Neural cell (in vitro differentiated cells): ENCODE measurements at regions not wholly inside any gene's neighbourhood (a gene's known extent, or its start where the extent isn't known, plus 50 kb on each side); places are given as distances from the start of the nearest gene placed in this dataset.

Experiments used
- H2AFZ ChIP-seq: fragments of 200-600, 300-800 bp; sonication (generic), shearing (Covaris generic); 2 replicates; pipeline ENCODE4 v1.6.0; 2014; ENCODE audit warnings: low read depth, mild to moderate bottlenecking, antibody characterized with exemption, low read length, moderate library complexity
- H3F3A ChIP-seq: fragments of 200-600 bp; shearing (Covaris generic); 2 replicates; pipeline ENCODE4 v1.6.1; 2016; ENCODE audit warnings: mild to moderate bottlenecking, moderate library complexity, mixed read lengths, antibody characterized with exemption, low read length; ENCODE audit not compliant: insufficient read depth, poor library complexity, severe bottlenecking
- H3K27ac ChIP-seq: fragments of 200-600, 300-800 bp; sonication (generic), shearing (Covaris generic); 2 replicates; pipeline ENCODE4 v1.5.1; 2014; ENCODE audit warnings: mild to moderate bottlenecking, low read length, moderate library complexity
- H3K27me3 ChIP-seq: fragments of 300-800, 200-600 bp; sonication (generic), shearing (Covaris generic); 2 replicates; pipeline ENCODE4 v1.6.0; 2014; ENCODE audit warnings: mild to moderate bottlenecking, low read depth, low read length, moderate library complexity; ENCODE audit not compliant: insufficient read depth
- H3K36me3 ChIP-seq: fragments of 300-800, 200-600 bp; sonication (generic), shearing (Covaris generic); 2 replicates; pipeline ENCODE4 v1.5.1; 2014; ENCODE audit warnings: mild to moderate bottlenecking, antibody characterized with exemption, low read length, moderate library complexity; ENCODE audit not compliant: insufficient read depth
- H3K4me2 ChIP-seq: fragments of 300-800, 200-600 bp; sonication (generic), shearing (Covaris generic); 2 replicates; pipeline ENCODE4 v1.6.0; 2014; ENCODE audit warnings: mild to moderate bottlenecking, low read length
- H3K4me3 ChIP-seq: fragments of 300-800, 200-600 bp; sonication (generic), shearing (Covaris generic); 2 replicates; pipeline ENCODE4 v1.5.1; 2014; ENCODE audit warnings: mild to moderate bottlenecking, low read length, moderate library complexity
- H3K79me2 ChIP-seq: fragments of 200-600 bp; shearing (Covaris generic); replicated peaks from 2 replicates; pipeline ENCODE4 v1.6.0; 2014; ENCODE audit warnings: mild to moderate bottlenecking, low read length, moderate library complexity; ENCODE audit not compliant: insufficient read depth
- H3K9ac ChIP-seq: fragments of 300-800, 200-600 bp; sonication (generic), shearing (Covaris generic); 2 replicates; pipeline ENCODE4 v1.6.1; 2016; ENCODE audit warnings: mild to moderate bottlenecking, low read length, mixed read lengths
- H3K9me2 ChIP-seq: fragments of 200-600 bp; shearing (Covaris generic); 2 replicates; pipeline ENCODE4 v1.6.1; 2016; ENCODE audit warnings: mild to moderate bottlenecking, low read length, mixed read lengths; ENCODE audit not compliant: insufficient read depth
- H3K9me3 ChIP-seq: fragments of 200-600, 300-800 bp; sonication (generic), shearing (Covaris generic); 2 replicates; pipeline ENCODE4 v1.6.1; 2016; ENCODE audit warnings: mild to moderate bottlenecking, mixed run types, low read length, moderate library complexity, mixed read lengths
- H4K20me1 ChIP-seq: fragments of 200-600 bp; shearing (Covaris generic); 2 replicates; pipeline ENCODE4 v1.6.1; 2016; ENCODE audit warnings: mild to moderate bottlenecking, mixed run types; ENCODE audit not compliant: insufficient read depth
- EP300 ChIP-seq: fragments of 450-650 bp; conservative IDR thresholded peaks from 2 replicates; pipeline ENCODE4 v1.6.1; 2014; ENCODE audit warnings: antibody characterized with exemption, mild to moderate bottlenecking, moderate library complexity; ENCODE audit not compliant: poor library complexity, severe bottlenecking
- EZH2 ChIP-seq: fragments of 200-600, 300-800 bp; shearing (Covaris generic), sonication (generic); IDR thresholded peaks from 2 replicates; pipeline ENCODE4 v1.6.1; 2014; ENCODE audit warnings: antibody characterized with exemption, low read length, borderline replicate concordance, mild to moderate bottlenecking; ENCODE audit not compliant: insufficient read depth, poor library complexity, severe bottlenecking
- MXI1 ChIP-seq: fragments of 450-650 bp; conservative IDR thresholded peaks from 2 replicates; pipeline ENCODE4 v1.6.1; 2014; ENCODE audit warnings: antibody characterized with exemption, mild to moderate bottlenecking; ENCODE audit not compliant: poor library complexity, severe bottlenecking
- POLR2AphosphoS5 ChIP-seq: IDR thresholded peaks from 2 replicates; pipeline ENCODE4 v1.6.1; 2012
- RAD21 ChIP-seq: fragments of 450-650 bp; conservative IDR thresholded peaks from 2 replicates; pipeline ENCODE4 v1.6.1; 2014; ENCODE audit warnings: antibody characterized with exemption, mild to moderate bottlenecking, moderate library complexity
- REST ChIP-seq: IDR thresholded peaks from 2 replicates; pipeline ENCODE4 v1.6.1; 2012; ENCODE audit warnings: borderline replicate concordance
- SMC3 ChIP-seq: fragments of 450-650 bp; conservative IDR thresholded peaks from 2 replicates; pipeline ENCODE4 v1.6.1; 2014; ENCODE audit warnings: antibody characterized with exemption, mild to moderate bottlenecking, moderate library complexity; ENCODE audit not compliant: poor library complexity
- TAF1 ChIP-seq: IDR thresholded peaks from 2 replicates; pipeline ENCODE4 v1.6.1; 2012; ENCODE audit warnings: low read depth
- TF ChIP-seq, protein P1 (sequence below): fragments of 450-650 bp; IDR thresholded peaks from 2 replicates; pipeline ENCODE4 v1.5.1; 2014; ENCODE audit warnings: antibody characterized with exemption, mild to moderate bottlenecking, moderate library complexity; ENCODE audit not compliant: poor library complexity, severe bottlenecking

- H2AFZ ChIP-seq = no peak overlapping the region
- no peaks in the 10 kb centered on the region for H3K36me3 ChIP-seq
Observed at GRCh38 chr10:65544756-65545155, 1381.1 kb upstream of the LRRTM3 start.

DNA sequence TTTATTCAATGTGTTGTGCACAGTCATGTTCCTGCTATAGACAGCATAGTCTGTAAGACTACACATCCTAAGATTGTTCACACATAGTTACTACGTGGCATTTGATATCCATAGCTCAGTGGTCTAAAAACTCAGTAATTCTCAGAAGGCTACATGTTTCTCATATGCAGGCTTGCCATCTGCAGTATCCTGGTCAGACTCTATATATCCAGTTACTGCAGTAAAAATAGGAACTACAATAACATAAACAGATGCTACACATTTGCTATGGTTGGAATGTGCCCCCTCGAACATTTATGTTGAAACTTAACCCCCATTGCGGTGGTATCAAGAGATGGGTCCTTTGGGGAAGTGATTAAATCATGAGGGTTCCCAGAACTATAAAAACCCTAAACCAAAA lies 1377.8 kb upstream of the LRRTM3 start:
- Histone ChIP-seq H3K4me3 (no peak overlapping the region), H3K9me2 (no peaks in the 10 kb centered on the region), H3K9me3 (no peaks in the 10 kb centered on the region), H3K27ac (no peak overlapping the region), H2AFZ (no peak overlapping the region), H4K20me1 (no peaks in the 10 kb centered on the region), H3K79me2 (no peaks in the 10 kb centered on the region), H3K9ac (no peak overlapping the region), H3K4me2 (no peak overlapping the region), H3K36me3 (no peaks in the 10 kb centered on the region), H3K27me3 (no peaks in the 10 kb centered on the region), H3F3A (no peaks in the 10 kb centered on the region)
- no peak for TF ChIP-seq REST
- no peak for TF ChIP-seq POLR2AphosphoS5
- TF ChIP-seq, protein P1, sequence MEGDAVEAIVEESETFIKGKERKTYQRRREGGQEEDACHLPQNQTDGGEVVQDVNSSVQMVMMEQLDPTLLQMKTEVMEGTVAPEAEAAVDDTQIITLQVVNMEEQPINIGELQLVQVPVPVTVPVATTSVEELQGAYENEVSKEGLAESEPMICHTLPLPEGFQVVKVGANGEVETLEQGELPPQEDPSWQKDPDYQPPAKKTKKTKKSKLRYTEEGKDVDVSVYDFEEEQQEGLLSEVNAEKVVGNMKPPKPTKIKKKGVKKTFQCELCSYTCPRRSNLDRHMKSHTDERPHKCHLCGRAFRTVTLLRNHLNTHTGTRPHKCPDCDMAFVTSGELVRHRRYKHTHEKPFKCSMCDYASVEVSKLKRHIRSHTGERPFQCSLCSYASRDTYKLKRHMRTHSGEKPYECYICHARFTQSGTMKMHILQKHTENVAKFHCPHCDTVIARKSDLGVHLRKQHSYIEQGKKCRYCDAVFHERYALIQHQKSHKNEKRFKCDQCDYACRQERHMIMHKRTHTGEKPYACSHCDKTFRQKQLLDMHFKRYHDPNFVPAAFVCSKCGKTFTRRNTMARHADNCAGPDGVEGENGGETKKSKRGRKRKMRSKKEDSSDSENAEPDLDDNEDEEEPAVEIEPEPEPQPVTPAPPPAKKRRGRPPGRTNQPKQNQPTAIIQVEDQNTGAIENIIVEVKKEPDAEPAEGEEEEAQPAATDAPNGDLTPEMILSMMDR = no peak
- no peak for TF ChIP-seq EP300
- no peak for TF ChIP-seq TAF1
- TF ChIP-seq RAD21 = no peak
- no peak for TF ChIP-seq EZH2
- TF ChIP-seq SMC3 = no peak
- TF ChIP-seq MXI1 = no peak

More at GRCh38 chr10:65544756-65545155, 1381.1 kb upstream of the LRRTM3 start:
- Histone ChIP-seq H3K79me2 (no peaks in the 10 kb centered on the region), H3K27me3 (no peaks in the 10 kb centered on the region), H3K9me3 (no peaks in the 10 kb centered on the region), H3F3A (no peaks in the 10 kb centered on the region), H3K4me2 (no peak overlapping the region), H3K9ac (no peak overlapping the region), H3K27ac (no peak overlapping the region), H3K9me2 (no peaks in the 10 kb centered on the region), H3K4me3 (no peak overlapping the region), H4K20me1 (no peaks in the 10 kb centered on the region)
- TF ChIP-seq SMC3 = no peak
- no peak for TF ChIP-seq RAD21
- no peak for TF ChIP-seq MXI1
- TF ChIP-seq REST = no peak
- TF ChIP-seq EZH2 = no peak
- no peak for TF ChIP-seq TAF1
- no peak for TF ChIP-seq POLR2AphosphoS5
- TF ChIP-seq, protein P1 = no peak
- TF ChIP-seq EP300 = no peak
